Activated T-cell treated with anti-CD3 and anti-CD28 coated beads, Interleukin-2, amount 50 U/mL, for 48 hours (primary cell): ENCODE measurements at regions not wholly inside any gene's neighbourhood (a gene's known extent, or its start where the extent isn't known, plus 50 kb on each side); places are given as distances from the start of the nearest gene placed in this dataset.
"Not testable (repeated sequence)": the region's sequence is repeated elsewhere in the genome, so short reads cannot be mapped to it uniquely, and the experiment has no call there.

Source experiments
- DNase-seq, 2 experiments: peaks; one replicate each; pipeline ENCODE4 v3.0.0-alpha.2; 2020

DNA sequence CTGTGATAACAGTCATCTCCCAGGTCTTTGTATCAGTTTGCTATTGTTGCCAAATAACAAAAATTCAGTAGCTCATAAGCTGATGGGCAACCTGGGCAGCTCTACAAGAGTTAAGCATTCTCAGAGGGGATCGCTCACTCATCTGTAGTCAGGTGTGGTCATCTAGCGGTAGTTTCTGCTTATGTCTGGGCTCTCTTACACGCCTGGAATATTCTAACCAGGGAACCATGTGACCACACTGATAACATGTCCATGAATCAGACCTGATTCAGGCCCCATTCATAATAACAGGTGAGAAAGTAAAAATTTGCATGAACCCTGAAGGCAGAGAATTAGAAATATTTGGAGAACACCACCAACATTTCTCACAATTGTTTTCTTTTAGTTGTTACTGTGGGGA lies 576.1 kb downstream of the SLCO4C1 start:
- DNase-seq = no peak

DNA sequence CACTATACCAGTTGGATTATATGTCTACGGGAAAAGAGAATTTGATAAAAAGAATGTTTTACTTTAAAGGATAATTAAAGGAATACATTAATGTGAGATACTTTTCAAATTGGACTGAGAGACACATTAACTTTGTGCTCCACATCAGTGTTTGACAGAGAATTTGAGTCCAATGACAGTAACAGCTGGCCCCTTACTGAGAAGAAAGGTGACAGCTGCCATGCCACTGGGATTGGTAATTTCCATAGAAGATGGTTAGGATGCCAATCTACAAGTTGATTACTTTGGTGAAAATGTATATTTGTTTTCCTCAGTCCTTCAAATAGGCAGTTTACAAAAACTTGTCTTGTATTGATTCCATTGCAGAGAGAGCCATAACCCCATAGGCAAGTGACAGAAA lies 578.4 kb downstream of the SLCO4C1 start:
- DNase-seq = no peak

DNA sequence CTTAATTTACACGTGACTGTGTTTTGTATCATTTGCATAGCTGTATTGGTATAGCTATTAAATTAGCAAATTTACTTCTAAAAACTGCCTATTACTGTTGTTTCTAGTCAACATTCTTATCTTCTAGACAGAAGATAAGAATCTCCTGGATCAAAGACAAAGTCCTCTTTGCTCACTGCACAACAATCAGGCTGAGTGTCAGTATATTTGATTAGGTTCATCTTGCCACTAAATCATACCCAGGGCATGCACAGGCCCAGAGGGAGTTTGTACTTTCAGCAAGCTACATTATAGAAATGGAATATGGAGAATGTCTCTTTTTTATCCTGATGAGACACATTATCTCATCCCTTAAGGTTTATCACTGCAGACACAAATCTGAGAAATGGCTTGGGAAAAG lies 579.1 kb downstream of the SLCO4C1 start:
- DNase-seq = no peak

DNA sequence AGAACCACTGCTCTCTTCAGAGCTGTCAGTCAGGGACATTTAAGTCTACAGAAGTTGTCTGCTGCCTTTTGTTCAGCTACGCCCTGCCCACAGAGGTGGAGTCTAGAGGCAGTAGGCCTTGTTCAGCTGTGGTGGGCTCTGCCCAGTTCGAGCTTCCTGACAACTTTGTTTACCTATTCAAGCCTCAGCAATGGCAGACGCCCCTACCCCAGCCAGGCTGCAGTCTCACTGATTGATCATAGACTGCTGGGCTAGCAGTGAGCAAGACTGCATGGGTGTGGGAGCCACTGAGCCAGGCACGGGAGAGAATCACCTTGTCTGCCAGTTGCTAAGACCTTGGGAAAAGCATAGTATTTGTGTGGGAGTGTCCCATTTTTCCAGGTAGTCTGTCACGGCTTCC lies 580.3 kb downstream of the SLCO4C1 start:
- DNase-seq = not testable (repeated sequence)

DNA sequence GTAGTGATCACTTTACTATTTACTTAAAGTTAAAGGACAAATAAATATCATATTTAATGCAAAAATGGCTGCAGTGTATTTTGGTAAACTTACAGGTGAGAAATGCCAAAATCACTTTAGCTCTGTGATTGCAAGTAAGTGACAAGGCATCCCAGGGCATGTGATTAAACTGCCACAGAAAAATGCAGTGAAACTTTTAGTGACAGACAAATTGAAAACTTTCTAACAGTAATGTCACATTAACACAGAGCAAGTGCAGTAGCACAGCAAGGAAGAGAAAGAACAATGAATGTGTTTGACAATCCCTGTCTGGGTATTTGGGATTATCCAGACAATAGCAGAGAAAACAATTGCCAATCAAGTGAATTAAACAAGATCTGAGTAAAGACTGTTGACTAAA lies 606.8 kb downstream of the SLCO4C1 start:
- no peak for DNase-seq

DNA sequence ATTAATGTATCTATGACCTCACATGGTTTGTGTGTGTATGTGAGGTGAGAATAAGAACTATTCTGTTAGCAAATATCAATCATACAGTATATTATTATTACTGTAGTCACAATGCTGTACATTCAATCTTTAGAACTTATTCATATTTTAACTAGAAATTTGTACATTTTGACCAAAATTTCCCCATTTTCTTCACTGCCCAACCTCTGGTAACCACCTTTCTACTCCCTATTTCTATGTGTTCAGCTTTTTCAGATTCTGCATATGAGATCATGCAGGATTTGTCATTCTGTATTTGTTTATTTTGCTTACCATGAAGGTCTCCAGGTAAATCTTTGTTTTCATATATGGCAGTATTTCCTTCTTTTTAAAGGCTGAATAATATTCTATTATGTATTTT lies 607.9 kb downstream of the SLCO4C1 start:
- DNase-seq = no peak

DNA sequence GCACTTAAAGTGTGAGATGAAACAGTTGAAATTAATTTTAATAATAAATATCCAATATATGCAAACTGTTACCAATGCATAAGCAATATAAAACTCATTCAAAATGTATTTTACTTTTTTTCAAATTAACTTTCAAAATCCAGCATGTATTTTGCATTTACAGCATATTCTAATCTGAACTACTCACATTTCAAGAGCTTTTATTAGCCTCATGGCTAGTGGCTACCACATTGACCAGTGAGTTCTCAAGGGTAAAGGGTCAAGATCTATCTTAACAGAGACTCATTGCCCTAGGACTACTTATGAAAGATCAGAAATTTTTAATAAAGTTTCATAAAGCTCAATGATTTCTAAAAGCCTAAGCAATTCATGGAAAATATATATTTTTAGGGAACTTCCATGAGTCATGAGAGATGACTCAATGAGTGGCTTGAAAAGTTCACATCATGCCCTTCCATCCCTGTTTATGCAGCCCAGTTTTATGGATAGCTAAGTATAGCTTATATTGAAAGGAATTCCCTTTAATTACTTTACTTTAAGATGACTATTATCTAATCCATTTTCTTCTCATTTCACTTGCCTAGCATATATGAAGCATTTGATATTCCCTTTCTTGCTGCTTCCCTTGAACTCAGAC lies 608.6 kb downstream of the SLCO4C1 start:
- DNase-seq = no peak

DNA sequence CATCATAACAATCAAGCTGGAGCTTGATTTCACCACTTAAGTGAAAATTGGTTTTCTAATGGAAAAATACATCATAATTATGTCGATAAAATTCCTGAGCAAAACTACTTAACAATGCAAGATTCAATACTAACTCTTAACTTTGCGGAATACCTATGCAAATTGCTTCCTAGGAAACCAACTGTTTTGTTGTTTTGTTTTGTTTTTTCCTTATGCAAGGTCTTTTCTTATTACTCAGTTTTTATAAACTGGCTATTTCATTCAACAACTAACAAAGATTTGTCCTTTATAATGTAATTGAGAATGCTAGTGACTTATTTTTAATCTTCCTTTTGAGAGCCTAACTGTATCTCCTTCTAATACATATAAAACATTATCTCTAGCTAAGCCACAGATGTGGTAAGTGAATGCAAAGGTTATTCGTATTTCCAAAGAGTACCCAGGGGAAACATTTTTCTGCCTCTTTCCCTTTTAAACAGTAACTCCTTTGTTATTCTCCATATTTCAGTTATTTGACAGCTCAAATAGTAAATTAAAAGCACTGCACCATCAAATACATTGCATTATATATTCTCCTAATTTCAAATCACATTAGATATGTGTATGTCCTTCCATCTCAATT lies 609.4 kb downstream of the SLCO4C1 start:
- DNase-seq = no peak

DNA sequence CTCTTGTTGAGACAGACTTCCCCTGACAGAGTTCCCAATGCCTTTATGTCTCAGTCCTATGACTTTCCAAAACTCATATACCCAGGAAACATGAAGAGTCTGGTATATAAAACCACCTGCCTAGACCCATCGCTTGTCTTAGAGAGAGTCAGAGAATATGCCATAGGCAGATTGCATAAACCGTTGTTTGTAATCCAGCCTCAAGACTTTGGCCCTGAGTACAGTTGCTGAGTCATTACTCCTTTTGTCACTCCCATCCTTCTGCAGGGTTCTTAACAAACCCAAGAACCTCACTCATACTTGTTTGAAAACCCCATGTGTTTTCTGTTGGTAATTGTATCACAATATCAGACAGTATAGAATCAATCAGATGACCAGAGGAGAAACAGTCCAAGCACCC lies 616.3 kb downstream of the SLCO4C1 start:
- DNase-seq = no peak

DNA sequence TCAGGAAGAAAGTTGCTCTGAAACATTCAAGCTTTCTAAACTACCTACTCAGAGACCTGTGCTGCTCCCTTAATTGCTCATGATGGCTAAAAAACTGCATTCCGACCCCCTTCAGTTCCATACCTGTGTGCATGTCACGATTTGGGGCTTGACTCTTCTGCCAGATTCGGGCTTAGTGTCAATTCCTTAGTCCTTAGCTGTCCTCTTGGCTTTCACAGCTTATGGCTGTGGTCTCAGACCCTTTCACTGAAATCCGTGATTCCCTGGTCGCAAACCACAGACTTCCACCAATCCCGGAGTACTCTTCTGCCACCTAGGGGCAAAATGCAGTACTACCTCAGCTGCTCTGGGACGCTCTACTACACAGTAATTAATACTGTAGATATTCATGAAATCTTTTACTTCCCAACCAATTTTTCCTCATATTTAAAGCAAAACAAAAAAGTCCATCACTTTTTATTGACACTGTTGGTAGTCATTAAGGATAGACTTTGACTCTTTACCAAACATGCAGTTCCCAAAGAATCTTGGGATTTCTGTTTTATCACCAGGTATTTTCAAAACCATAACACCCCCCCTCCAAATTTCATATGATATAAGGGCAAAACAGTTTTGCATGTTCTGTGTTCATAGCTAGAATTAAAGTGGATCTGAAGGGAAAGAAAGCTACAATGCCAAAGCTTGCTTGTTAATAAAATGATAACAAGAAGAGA lies 617.4 kb downstream of the SLCO4C1 start:
- DNase-seq = peak; percentile 46 to 48

DNA sequence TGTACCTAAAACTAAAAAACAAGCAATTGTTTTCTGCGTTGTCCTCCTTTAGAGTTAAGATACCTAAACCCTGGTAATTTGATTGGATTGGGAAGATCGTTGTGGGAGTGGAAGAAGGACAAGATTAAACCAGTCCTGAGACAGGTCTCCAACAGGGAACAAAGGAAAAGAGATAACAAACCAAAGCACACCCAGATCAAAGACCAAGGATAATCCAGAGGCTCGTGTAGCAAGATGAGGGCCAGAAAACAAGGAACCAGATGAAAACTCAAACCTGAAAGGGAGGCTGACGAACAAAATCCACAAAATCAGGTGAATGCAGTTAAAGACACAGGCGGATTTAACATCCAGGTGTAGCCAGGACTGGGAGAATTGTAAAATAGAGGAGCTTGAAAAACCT lies 618.1 kb downstream of the SLCO4C1 start:
- DNase-seq = no peak

DNA sequence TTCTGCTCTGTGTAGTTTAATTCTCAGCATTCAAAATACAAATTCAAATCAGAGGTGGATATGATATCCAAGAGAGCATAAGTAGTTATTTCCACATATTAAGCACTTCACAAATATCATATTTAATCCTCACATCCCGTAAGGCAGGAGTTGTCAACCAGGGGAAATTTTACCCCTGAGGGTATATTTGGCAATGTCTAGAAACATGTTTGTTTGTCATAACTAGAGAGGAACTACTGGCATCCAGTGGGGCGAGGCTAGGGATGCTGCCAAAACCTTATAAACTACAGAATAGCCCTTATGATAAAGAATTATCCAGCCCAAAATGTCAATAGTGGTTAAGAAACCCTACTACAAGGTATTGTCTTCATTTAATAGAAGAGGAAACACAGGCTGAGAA lies 619.4 kb downstream of the SLCO4C1 start:
- no peak for DNase-seq

DNA sequence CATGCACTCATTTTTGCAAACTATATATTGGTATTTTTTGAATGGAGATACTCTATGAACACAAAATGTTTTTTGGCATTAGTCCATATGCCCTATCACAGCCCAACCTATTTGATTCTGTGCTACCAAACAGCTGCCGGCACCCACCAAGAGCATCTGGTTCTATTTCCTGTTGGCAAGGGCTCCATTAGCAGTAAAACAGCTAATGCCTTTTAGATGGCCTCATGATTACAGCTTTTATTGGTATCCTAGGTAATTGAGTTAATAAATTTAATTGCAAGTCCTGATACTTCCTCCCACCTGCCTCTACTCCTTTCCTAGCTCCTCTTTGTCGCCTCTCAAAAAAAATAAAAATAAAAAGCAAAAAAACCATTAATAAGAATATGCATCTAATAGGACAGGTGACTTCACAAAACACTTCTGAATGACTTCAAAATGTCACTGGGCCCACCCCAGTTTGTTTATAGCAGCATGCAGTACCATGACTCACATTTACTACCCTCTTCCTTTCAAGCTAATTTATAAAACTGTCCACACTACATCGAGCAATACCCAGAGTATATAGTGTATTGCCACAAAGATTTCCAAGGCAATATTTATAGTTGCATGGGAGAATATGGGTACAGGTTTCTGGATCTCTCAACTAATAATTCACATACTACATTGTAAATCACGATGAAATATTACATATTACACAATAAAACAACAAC lies 620.4 kb downstream of the SLCO4C1 start:
- no peak for DNase-seq

DNA sequence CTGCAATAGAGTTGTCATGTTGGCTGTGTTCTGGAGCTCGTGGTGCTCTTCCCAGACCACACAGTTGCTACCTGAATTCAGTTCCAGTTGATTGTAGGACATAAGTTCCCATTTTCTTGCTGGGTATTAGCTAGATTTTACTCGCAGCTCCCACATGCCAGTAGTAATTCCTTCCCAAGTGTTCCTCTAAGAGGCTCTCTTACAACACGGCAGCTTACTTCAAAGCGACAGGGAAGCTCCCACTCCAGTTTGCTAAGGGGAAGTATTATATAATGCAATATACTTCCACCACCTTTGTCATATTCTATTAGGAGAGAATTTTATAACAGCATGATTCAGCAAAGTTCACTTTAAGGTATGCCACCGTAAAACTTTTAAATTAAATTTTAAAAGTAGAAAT lies 623.0 kb downstream of the SLCO4C1 start:
- no peak for DNase-seq

DNA sequence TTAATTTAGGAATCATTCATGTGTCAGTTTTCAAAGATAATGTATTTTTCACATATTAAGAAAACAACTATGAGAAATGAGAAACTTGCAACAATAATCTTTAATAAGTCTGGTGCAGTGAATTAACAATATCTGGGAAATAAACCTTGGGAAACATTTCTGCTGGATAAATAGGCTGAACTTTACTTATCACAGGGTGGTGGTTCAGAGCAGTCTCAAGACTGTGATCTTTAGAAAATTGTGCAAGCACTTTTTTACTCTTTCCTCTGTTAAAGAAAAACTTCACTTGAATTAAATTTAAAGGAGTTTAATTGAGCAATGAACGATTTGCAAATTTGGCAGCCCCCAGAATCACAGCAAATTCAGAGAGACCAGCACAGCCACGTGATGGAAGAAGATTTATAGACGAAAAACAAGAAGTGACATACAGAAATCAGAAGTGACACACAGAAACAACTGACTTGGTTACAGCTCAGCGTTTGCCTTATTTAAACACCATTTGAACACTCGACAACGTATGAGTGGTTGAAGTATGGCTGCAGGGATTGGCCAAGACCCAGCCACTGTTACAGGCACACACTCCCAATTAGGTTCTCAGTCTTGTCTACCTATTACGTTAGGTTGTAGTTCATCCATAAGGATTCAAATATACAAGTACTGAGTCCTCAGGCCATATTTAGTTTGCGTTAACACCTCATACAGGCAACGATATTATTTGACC lies 631.9 kb downstream of the SLCO4C1 start:
- DNase-seq = no peak

DNA sequence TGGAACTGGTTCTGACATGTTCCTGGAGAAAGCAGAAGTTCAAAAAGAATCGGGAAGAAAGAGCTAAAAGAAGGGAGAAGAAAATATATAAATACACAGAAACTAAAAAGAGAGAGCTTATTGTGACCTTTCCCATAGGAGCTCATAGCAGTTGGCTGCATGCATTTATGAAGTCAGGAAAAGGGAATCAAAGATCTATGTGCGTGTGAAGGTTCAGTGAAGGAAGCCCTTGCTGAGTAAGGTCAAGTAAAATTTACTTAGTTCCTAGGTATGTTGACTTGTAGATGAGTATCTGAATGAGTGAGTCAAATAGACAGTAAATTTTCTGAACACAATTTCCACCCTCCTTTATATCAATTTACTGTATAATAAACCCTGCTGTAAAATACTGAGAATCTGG lies 632.5 kb downstream of the SLCO4C1 start:
- DNase-seq = no peak

DNA sequence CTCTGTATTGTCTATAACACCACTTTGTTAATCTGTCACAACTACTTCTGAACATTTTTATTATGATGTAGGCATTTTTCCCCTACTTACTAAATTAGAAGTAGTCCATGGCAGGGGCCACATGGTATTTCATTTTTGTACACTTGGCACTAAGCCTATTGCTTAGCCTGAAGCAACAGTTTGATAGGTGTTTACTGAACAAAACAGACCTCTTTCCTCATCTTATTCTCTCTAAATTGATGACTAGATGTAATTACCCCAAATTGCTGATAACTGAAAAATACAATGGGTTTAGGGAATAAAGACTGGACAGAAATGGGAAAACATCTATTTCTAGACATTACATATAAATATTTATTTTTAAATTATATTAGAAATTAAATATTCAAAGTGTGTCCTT lies 633.8 kb downstream of the SLCO4C1 start:
- no peak for DNase-seq

DNA sequence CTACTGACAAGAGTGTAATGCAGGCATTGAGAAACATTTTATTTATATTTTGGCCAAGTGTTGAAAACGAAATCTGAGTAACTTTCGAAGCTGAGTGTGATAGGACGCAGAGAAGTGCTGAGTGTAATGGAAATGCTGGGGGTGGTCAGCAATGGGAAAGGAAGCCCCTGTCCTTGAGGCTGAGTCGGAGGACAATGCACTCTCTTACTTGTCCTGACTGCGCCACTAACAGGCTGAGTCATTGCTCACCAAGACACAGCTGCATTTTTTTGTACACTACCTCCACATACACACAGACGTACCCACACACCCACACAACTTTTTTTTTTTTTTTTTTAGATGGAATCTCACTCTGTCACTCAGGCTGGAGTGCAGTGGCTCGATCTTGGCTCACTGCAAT lies 637.7 kb downstream of the SLCO4C1 start:
- no peak for DNase-seq

DNA sequence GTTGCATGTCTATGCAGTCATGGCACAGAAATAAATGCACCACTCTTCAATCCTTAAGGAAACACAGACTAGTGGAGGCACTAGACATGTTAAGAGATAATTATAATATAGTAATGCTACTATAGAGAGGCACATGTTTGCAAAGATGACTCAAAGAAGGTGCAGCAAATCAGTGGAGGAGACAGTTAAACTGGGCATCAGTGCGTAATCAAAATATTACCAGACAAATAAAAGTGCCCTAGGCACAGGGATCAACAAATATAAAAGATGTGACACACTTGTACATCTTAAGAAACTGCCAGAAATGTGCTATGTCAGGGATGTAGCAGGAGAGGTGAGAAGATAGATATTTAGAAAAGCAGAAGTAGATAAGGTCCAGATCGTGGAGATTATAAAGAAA lies 642.1 kb downstream of the SLCO4C1 start:
- no peak for DNase-seq

DNA sequence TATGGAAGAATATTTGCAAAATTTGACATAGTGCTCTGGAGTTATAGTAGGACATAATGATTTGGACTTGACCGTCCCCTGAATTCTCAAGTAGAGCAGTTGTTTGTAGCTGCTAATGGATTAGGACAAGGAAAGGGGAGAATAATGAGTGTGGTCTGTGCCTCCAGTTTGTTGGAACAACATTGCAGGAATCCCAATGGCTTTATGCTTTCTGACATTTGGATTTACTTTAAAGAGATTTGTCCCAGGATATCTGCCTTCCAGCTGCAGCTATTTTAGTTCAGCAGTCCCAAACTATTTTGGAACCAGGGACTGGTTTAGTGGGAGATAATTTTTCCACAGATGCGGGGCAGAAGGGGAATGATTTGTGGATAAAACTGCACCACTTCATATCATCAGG lies 648.2 kb downstream of the SLCO4C1 start:
- DNase-seq = no peak

DNA sequence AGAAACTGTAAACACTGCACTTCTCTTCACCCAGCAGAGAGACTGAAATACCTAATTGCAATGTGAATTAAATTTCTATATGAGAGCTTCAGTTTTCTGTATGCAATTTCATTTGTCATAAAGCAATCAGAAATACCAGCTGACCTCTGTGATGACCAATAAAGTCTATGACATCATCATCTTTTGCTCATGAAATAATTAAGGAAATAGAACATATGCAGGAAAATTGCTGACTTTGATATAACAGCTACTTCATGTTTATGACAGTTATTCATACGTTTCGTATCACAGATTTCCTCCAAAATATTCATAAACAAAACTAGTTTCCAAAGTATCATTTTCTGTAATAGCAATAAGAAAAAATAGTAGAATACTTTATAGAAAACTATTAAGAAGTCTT lies 652.3 kb downstream of the SLCO4C1 start:
- DNase-seq = no peak

DNA sequence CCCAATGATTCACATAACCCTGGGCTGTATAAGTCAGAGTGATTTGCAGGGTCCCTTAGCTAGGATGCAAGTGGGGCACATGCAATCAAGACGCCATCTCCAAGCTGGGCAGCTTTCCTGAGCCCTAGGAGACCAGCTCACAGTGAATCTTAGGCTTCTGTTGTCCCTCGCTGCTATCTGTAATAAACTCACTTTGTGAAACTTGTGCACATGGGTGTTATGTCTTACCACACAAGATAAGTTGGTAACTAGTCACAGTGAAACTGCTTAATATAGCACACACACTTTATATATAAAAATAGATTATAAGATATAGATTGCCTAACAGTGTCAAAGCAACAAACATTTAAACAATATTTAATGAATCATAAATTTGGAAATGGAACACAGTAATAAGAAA lies 658.5 kb downstream of the SLCO4C1 start:
- DNase-seq = no peak

DNA sequence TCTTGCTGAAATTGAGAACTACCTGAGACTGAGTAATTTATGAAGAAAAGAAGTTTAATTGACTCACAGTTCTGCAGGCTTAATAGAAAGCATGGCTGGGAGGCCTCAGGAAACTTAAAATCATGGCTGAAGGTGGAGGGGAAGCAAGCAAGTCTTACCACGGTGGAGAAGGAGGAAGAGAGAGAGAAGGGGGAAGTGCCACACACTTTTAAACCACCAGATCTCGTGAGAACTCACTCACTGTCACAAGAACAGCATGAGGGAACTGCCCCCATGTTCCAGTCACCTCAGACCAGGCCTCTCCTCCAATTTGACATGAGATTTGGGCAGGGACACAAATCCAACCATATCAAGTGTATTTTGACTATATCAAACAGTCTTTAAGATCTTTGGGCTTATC lies 668.3 kb downstream of the SLCO4C1 start:
- DNase-seq = not testable (repeated sequence)
